ENCODE measurements at regions not wholly inside any gene's neighbourhood (a gene's known extent, or its start where the extent isn't known, plus 50 kb on each side); places are given as distances from the start of the nearest gene placed in this dataset.

GRCh38 chr14:97723351-97723750 is 926.2 kb downstream of the VRK1 start:
- TF ChIP-seq, protein P1, sequence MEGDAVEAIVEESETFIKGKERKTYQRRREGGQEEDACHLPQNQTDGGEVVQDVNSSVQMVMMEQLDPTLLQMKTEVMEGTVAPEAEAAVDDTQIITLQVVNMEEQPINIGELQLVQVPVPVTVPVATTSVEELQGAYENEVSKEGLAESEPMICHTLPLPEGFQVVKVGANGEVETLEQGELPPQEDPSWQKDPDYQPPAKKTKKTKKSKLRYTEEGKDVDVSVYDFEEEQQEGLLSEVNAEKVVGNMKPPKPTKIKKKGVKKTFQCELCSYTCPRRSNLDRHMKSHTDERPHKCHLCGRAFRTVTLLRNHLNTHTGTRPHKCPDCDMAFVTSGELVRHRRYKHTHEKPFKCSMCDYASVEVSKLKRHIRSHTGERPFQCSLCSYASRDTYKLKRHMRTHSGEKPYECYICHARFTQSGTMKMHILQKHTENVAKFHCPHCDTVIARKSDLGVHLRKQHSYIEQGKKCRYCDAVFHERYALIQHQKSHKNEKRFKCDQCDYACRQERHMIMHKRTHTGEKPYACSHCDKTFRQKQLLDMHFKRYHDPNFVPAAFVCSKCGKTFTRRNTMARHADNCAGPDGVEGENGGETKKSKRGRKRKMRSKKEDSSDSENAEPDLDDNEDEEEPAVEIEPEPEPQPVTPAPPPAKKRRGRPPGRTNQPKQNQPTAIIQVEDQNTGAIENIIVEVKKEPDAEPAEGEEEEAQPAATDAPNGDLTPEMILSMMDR (tag by site-specific recombination; IDR thresholded peaks at IDR 0.05), result no peak
- no peak for TF ChIP-seq ZNF621 (tag by site-specific recombination; IDR thresholded peaks at IDR 0.05)
- no peak overlapping the region for H3K4me3 ChIP-seq (ENCODE audit: low read depth, low read length)
- no peaks in the 10 kb centered on the region for H3K4me1 ChIP-seq (ENCODE audit: control insufficient read depth, insufficient read depth, low read length)
- CTCF ChIA-PET, result no interaction called here
- POLR2A ChIA-PET, result no interaction called here
- H3K36me3 ChIP-seq (ENCODE audit: control insufficient read depth in 2 of 2, insufficient read depth in 1 of 2, low read length in 2 of 2), result no peaks in the 10 kb centered on the region
- no peaks in the 10 kb centered on the region for H3K9me3 ChIP-seq (ENCODE audit: control insufficient read depth, insufficient read depth, low read depth, low read length)
- H3K27ac ChIP-seq (ENCODE audit: extremely low read depth, low read depth, low read length), result no peak overlapping the region

DNA sequence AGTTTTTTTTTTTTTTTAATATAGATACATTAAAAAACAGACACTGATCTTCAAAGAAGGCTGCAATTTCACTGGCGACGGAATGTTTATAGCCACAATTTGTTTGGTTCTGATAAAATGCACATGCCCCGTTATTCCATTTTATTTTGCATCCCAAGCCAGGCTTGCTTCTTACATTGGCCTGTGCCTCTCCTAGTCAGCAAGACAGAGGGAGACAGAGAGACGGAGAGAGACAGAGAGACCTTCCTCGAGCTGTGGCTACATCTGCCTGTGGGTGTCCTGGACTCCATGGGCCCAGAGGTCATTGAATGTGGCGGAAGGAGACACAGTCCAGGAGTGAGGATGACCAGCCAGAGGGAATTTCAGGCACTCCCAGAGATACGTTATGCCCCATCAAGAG is 926.6 kb downstream of the VRK1 start:
- Histone ChIP-seq H3K4me3 (ENCODE audit: low read depth, low read length) (no peak overlapping the region), H3K36me3 (ENCODE audit: control insufficient read depth in 2 of 2, insufficient read depth in 1 of 2, low read length in 2 of 2) (no peaks in the 10 kb centered on the region), H3K9me3 (ENCODE audit: control insufficient read depth, insufficient read depth, low read depth, low read length) (no peaks in the 10 kb centered on the region), H3K4me1 (ENCODE audit: control insufficient read depth, insufficient read depth, low read length) (no peaks in the 10 kb centered on the region), H3K27ac (ENCODE audit: extremely low read depth, low read depth, low read length) (no peak overlapping the region)
- POLR2A ChIA-PET, result no interaction called here
- CTCF ChIA-PET, result no interaction called here
- TF ChIP-seq ZNF221 (tag by site-specific recombination; IDR thresholded peaks at IDR 0.05; ENCODE audit: borderline replicate concordance) (no peak), ZNF514 (tag by site-specific recombination; IDR thresholded peaks at IDR 0.05) (no peak), ZNF670 (tag by site-specific recombination; IDR thresholded peaks at IDR 0.05; ENCODE audit: low read depth) (no peak), ZBTB17 (tag by site-specific recombination; IDR thresholded peaks at IDR 0.05) (no peak), MZF1 (tag by site-specific recombination; IDR thresholded peaks at IDR 0.05; ENCODE audit: borderline replicate concordance) (no peak), ZNF26 (tag by site-specific recombination; IDR thresholded peaks at IDR 0.05) (no peak), ZBTB7A (tag by site-specific recombination; IDR thresholded peaks at IDR 0.05; ENCODE audit: low read depth) (no peak)

DNA sequence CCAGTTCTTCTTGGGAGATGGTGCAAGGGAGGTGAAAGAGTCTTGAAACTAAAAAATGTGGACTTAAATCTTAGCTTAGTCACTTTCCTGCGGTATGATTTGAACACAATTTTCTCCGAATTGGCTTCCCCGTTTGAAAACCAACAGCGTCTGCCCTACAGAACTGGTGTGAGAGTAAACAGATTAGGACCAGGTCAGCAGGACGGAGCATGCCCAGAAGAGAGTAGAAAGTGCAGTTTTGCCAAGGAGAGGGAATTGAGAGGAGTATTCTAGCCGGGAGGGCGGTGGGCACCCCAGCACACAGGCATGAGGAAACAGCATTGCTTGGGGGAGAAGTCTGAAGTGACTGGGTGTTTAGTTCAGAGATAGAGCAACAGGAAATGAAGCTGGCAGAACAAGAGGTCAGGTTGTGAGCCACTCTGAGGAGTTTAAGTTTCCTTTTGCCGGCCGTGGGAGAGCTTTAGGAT is 927.1 kb downstream of the VRK1 start:
- Histone ChIP-seq H3K27ac (ENCODE audit: extremely low read depth, low read depth, low read length) (no peak overlapping the region), H3K36me3 (ENCODE audit: control insufficient read depth in 2 of 2, insufficient read depth in 1 of 2, low read length in 2 of 2) (no peaks in the 10 kb centered on the region), H3K4me1 (ENCODE audit: control insufficient read depth, insufficient read depth, low read length) (no peaks in the 10 kb centered on the region), H3K9me3 (ENCODE audit: control insufficient read depth, insufficient read depth, low read depth, low read length) (no peaks in the 10 kb centered on the region), H3K4me3 (ENCODE audit: low read depth, low read length) (no peak overlapping the region)
- ChIA-PET CTCF (no interaction called here), POLR2A (no interaction called here)
- TF ChIP-seq ZNF792 (tag by site-specific recombination; IDR thresholded peaks at IDR 0.05) (no peak), ZNF146 (tag by site-specific recombination; IDR thresholded peaks at IDR 0.05) (no peak), YY2 (tag by site-specific recombination; IDR thresholded peaks at IDR 0.05) (no peak), ZNF341 (tag by site-specific recombination; IDR thresholded peaks at IDR 0.05; ENCODE audit: low read depth) (no peak), ZBTB8A (tag by site-specific recombination; IDR thresholded peaks at IDR 0.05) (no peak), ZNF214 (tag by site-specific recombination; IDR thresholded peaks at IDR 0.05; ENCODE audit: borderline replicate concordance) (no peak), ZBTB48 (tag by site-specific recombination; IDR thresholded peaks at IDR 0.05) (no peak), ZNF768 (tag by site-specific recombination; IDR thresholded peaks at IDR 0.05) (no peak), ZNF174 (tag by site-specific recombination; IDR thresholded peaks at IDR 0.05) (no peak), ZNF248 (tag by site-specific recombination; IDR thresholded peaks at IDR 0.05) (no peak), ZBTB10 (tag by site-specific recombination; IDR thresholded peaks at IDR 0.05) (no peak), ZNF416 (tag by site-specific recombination; IDR thresholded peaks at IDR 0.05) (no peak)
- TF ChIP-seq, protein P2, sequence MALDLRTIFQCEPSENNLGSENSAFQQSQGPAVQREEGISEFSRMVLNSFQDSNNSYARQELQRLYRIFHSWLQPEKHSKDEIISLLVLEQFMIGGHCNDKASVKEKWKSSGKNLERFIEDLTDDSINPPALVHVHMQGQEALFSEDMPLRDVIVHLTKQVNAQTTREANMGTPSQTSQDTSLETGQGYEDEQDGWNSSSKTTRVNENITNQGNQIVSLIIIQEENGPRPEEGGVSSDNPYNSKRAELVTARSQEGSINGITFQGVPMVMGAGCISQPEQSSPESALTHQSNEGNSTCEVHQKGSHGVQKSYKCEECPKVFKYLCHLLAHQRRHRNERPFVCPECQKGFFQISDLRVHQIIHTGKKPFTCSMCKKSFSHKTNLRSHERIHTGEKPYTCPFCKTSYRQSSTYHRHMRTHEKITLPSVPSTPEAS (tag by site-specific recombination; IDR thresholded peaks at IDR 0.05), result no peak
- TF ChIP-seq, protein P3, sequence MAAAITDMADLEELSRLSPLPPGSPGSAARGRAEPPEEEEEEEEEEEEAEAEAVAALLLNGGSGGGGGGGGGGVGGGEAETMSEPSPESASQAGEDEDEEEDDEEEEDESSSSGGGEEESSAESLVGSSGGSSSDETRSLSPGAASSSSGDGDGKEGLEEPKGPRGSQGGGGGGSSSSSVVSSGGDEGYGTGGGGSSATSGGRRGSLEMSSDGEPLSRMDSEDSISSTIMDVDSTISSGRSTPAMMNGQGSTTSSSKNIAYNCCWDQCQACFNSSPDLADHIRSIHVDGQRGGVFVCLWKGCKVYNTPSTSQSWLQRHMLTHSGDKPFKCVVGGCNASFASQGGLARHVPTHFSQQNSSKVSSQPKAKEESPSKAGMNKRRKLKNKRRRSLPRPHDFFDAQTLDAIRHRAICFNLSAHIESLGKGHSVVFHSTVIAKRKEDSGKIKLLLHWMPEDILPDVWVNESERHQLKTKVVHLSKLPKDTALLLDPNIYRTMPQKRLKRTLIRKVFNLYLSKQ (tag by site-specific recombination; IDR thresholded peaks at IDR 0.05; ENCODE audit: borderline replicate concordance), result no peak
